IPS DF 6.9 (cell line): ENCODE measurements at regions not wholly inside any gene's neighbourhood (a gene's known extent, or its start where the extent isn't known, plus 50 kb on each side); places are given as distances from the start of the nearest gene placed in this dataset.
A peak's percentile ranks its signal among the peaks of the same experiment; 100 is the strongest.

Experiments
- DNase-seq: peaks from one replicate; pipeline ENCODE4 v3.0.0-alpha.2; 2013; ENCODE audit warnings: low read depth, low spot score
- H3K27ac ChIP-seq: one replicate; pipeline ENCODE4 v1.5.1; 2013; ENCODE audit warnings: low read length, control low read depth
- H3K27me3 ChIP-seq: 2 replicates; pipeline ENCODE4 v1.6.1; 2013; ENCODE audit warnings: mild to moderate bottlenecking, low read length; ENCODE audit not compliant: control insufficient read depth, insufficient read depth
- H3K36me3 ChIP-seq: 2 replicates; pipeline ENCODE4 v1.6.1; 2013; ENCODE audit warnings: low read length; ENCODE audit not compliant: control insufficient read depth, insufficient read depth
- H3K4me1 ChIP-seq: 2 replicates; pipeline ENCODE4 v1.6.1; 2013; ENCODE audit warnings: low read length; ENCODE audit not compliant: control insufficient read depth, insufficient read depth
- H3K4me3 ChIP-seq: 2 replicates; pipeline ENCODE4 v1.5.1; 2013; ENCODE audit warnings: mild to moderate bottlenecking, low read length
- H3K9me3 ChIP-seq: 2 replicates; pipeline ENCODE4 v1.6.1; 2013; ENCODE audit warnings: low read length, inconsistent platforms; ENCODE audit not compliant: control insufficient read depth, insufficient read depth
- WGBS: extraction: QIAGEN DNeasy Blood & Tissue Kit; methylation state at CpG from one replicate; pipeline ENCODE4 v1.1.7; 2013; ENCODE audit warnings: mixed read lengths, missing lambda C conversion rate; ENCODE audit not compliant: insufficient read length, insufficient coverage; 5-methylcytosine and 5-hydroxymethylcytosine counted together

DNA sequence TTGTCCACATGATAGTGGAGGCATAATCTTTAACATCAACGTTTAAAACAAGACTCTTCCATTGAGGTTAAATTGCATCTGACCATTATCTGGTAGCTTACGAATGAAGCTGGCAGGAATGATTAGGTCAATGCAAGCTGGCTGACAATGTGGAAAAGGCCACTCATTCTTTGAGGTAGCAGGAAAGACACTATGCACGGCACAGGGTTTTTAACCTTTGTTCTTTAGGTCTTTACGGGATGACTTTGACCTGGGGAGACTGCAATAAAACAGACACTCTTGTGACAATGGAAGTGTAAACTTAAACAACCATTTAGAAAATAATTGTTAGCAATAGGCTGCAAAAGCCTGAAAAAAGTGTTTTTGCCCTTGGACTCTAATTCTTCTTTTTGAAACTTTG is 193.8 kb upstream of the FOXD3 start:
- WGBS, result no CpG with 5 or more reads among the region's 4 CpGs
- no peak for DNase-seq
- Histone ChIP-seq H3K27me3 (no peaks in the 10 kb centered on the region), H3K9me3 (no peaks in the 10 kb centered on the region), H3K36me3 (no peaks in the 10 kb centered on the region), H3K4me1 (no peaks in the 10 kb centered on the region), H3K27ac (no peak overlapping the region), H3K4me3 (no peak overlapping the region)

DNA sequence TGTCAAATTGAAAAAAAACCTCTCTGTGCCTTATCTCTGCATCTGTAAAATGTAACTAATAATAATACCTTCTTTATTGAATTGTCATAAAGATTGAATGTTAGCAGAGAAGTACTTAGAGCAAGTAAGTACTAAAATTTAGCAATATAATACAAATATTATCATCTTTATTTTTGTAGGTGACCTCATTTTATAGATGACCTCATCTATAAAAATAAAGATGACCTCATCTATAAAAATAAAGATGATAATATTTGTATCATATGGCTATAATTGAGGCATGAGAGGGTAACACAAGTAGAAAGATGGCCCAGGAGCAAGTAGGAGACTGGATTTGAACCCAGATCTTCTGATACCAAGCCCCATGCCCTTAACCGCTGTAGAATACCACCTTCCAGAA is 193.2 kb upstream of the FOXD3 start:
- no peak overlapping the region for H3K27ac ChIP-seq
- DNase-seq, result no peak
- WGBS, result no CpG with 5 or more reads among the region's 1 CpG
- H3K4me3 ChIP-seq, result no peak overlapping the region
- H3K4me1 ChIP-seq, result no peaks in the 10 kb centered on the region
- H3K9me3 ChIP-seq, result no peaks in the 10 kb centered on the region
- no peaks in the 10 kb centered on the region for H3K36me3 ChIP-seq
- no peaks in the 10 kb centered on the region for H3K27me3 ChIP-seq

DNA sequence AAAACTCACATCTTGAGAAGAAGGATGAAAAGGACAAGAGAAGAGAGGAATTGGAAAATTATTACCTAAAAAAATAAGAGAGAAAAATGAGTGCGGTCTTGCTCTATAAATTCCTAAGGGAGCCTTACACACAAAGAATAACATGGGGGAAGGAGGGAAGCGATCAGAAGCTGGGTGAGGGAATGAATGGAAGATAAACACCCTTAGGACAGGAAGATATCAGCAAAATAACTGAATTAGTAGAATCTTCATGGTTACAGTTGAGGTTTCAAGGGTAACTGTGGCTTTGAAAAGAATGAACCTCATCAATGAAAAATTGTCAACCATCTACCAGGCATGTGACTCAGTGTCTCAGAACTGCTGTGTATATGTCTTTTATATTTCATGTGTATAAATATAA is 192.5 kb upstream of the FOXD3 start:
- Histone ChIP-seq H3K27me3 (no peaks in the 10 kb centered on the region), H3K36me3 (no peaks in the 10 kb centered on the region), H3K9me3 (no peaks in the 10 kb centered on the region), H3K4me1 (no peaks in the 10 kb centered on the region), H3K4me3 (no peak overlapping the region), H3K27ac (no peak overlapping the region)
- no peak for DNase-seq
- WGBS, result no CpG with 5 or more reads among the region's 2 CpGs

DNA sequence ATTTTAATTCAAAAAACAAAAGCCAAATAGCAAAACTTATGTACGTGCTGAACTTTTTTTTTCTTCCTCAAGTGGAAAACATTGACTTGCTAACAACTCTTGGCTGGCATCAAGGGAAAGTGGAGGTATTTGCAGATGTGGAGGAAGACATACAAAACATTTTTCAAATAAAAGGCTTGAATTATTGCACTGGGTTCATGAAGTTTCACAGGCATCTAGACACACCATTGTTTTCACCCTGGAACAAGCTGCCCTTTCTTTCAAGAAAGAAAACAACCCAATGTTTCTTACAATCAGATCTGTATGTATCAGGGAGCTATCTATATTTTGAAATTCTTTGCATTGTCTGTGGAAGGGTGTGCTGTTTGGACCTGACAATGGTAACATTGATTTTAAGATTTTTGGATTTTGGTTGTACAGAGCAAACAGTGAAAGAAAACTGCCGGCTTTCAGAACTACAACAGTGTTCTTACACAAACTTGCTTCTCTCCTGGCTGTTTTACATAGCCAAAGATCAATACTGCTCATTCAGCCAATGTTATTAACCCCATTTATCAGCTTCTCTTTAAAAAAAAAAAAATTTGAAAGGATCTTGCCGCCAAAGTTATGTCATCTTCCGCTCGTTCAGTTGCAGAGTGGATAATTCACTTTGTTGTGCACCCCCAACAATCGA is 187.7 kb upstream of the FOXD3 start:
- H3K36me3 ChIP-seq, result no peaks in the 10 kb centered on the region
- no peaks in the 10 kb centered on the region for H3K4me1 ChIP-seq
- H3K9me3 ChIP-seq, result no peaks in the 10 kb centered on the region
- no peaks in the 10 kb centered on the region for H3K27me3 ChIP-seq
- no peak overlapping the region for H3K4me3 ChIP-seq
- DNase-seq, result no peak
- no peak overlapping the region for H3K27ac ChIP-seq
- no CpG with 5 or more reads among the region's 6 CpGs for WGBS

DNA sequence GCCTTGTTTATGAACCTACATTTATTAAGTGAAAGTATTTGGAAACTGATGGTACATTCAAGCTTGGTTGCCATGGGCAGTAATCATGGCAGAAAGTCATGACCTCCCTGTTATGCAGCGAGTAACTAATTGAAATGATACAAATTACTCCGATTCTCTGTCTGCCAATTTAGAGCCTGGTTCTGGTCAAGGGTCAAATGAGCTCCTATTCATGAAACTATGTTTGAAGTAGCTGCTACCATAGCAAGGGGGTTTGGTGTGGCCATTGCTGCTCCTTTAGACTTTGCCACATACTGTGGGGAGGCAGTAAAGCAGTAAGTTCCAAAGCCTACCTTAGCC is 187.2 kb upstream of the FOXD3 start:
- no CpG with 5 or more reads among the region's 2 CpGs for WGBS

DNA sequence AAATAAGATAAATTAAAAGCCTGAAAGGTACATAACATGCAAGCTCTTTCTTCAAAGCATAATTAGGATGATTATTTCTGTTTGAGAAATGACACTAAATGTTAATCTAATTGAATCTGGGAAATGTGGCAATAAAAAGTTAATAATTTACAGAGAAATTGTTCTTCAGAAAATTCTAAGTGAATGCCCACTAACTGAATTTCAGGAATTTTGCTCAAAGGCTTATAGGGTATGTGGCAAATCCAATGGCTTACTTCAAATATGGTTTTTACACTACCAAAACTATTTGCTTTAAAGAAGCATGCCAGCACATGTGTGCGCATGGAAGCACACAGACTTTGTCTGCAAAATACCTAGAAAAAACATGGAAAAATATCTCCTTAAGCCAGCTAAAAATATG is 186.6 kb upstream of the FOXD3 start:
- Histone ChIP-seq H3K36me3 (no peaks in the 10 kb centered on the region), H3K9me3 (no peaks in the 10 kb centered on the region), H3K4me1 (no peaks in the 10 kb centered on the region), H3K27me3 (no peaks in the 10 kb centered on the region), H3K27ac (no peak overlapping the region), H3K4me3 (no peak overlapping the region)
- no peak for DNase-seq
- no CpG with 5 or more reads among the region's 1 CpG for WGBS

More for the DNA sequence above, 187.2 kb upstream of the FOXD3 start:
- Histone ChIP-seq H3K9me3 (no peaks in the 10 kb centered on the region), H3K27me3 (no peaks in the 10 kb centered on the region), H3K27ac (no peak overlapping the region), H3K4me3 (no peak overlapping the region), H3K4me1 (no peaks in the 10 kb centered on the region), H3K36me3 (no peaks in the 10 kb centered on the region)
- no peak for DNase-seq

DNA sequence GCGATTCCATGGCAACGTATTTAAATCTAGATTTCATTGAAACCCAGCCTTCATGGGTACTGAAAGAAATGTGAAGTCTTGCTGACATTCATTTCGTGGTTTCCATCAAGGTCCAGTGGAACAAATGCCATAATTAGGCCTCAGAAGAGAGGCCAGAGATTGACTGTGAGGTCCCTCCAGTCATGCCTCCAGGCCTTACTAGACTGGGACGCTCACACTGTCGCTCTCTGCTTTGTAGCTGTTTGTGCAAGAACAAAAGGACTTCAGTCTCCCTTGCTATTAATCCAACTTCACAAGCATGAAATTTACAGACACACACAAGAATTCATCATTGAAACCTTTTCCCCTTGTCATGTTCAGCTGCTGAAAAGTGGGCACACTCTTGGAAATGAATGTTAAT is 180.4 kb upstream of the FOXD3 start:
- Histone ChIP-seq H3K4me1 (no peaks in the 10 kb centered on the region), H3K36me3 (no peaks in the 10 kb centered on the region), H3K27ac (no peak overlapping the region), H3K9me3 (no peaks in the 10 kb centered on the region), H3K27me3 (no peaks in the 10 kb centered on the region), H3K4me3 (no peak overlapping the region)
- no peak for DNase-seq
- no CpG with 5 or more reads among the region's 5 CpGs for WGBS

DNA sequence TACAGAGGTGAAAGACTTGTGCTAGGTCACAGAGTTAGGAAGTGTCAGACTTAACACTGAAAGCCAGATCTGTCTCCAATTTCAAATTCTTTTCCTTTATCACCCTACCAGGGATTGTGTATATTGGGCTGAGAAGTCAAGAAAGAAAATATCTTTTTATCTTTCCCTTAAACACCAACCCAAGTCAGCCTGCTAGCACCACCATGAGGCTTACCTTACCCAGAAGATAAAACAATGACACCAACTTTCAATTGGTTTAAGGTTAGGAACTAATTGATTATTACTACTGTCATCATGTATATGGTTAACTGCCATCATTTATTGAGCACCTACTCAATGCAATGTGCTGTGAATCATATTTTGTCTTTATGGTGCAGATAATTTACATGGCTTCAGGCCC is 178.9 kb upstream of the FOXD3 start:
- H3K27me3 ChIP-seq, result no peaks in the 10 kb centered on the region
- no peaks in the 10 kb centered on the region for H3K4me1 ChIP-seq
- DNase-seq, result no peak
- no peak overlapping the region for H3K27ac ChIP-seq
- H3K4me3 ChIP-seq, result no peak overlapping the region
- no peaks in the 10 kb centered on the region for H3K36me3 ChIP-seq
- no peaks in the 10 kb centered on the region for H3K9me3 ChIP-seq

DNA sequence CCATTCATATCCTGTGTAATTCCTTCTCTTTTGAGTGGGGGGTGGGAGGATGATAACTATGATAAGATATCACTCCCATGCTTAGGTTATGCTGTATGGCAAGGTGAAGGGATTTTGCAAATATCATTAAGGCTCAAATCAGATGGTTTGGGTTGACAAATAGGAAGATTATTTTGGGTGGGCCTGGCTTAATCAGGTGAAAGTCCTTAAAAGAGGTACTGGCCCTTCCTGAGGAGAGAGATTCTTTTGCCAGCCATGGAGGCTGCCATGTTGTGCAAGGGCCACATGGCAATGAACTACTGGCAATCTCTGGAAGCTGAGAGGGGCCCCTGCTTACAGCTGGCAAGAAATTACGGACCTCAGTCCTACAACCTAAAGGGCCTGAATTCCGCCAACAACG is 174.6 kb upstream of the FOXD3 start:
- H3K27ac ChIP-seq, result no peak overlapping the region
- H3K27me3 ChIP-seq, result no peaks in the 10 kb centered on the region
- H3K4me3 ChIP-seq, result no peak overlapping the region
- H3K9me3 ChIP-seq, result no peaks in the 10 kb centered on the region
- H3K4me1 ChIP-seq, result no peaks in the 10 kb centered on the region
- no peak for DNase-seq
- no CpG with 5 or more reads among the region's 3 CpGs for WGBS
- no peaks in the 10 kb centered on the region for H3K36me3 ChIP-seq

DNA sequence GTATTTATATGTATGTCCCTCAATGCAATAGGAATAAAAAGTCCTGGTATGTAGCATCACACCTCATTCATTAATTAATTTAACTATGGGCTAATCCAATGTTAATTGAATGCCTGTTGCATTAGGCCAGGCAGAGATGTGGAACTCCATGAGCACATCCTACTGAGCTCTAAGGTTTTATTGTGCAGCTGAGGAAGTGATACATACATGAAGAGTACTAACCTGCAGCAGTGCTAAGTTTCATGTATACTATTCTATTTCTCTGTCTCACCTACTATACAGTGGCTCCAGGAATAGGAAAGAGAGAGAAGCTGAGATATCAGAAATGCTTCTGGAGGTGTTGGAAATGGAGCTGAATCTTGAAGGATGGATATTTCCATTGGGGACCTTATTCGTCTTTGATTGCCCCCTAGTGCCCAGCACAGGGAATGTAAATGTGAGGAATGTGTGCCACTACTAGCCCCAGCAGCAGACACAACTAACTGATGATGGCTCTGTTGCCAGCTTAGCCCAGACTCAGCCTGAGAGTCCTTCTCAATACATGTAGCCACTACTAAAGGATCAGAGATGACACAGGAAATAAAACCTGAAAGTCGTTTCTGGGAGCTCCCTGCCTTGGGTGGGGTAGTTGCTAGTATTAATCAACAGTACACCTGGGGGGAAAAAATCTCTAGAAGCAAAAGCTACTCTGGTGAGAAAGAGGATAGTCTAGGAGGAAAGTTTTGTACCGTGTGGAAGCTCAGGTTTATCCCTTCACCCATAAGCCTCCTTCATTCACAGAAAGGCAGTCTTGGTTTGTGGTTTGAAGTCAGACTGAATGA is 173.3 kb upstream of the FOXD3 start:
- Histone ChIP-seq H3K27me3 (no peaks in the 10 kb centered on the region), H3K36me3 (no peaks in the 10 kb centered on the region), H3K27ac (no peak overlapping the region), H3K9me3 (no peaks in the 10 kb centered on the region), H3K4me3 (no peak overlapping the region), H3K4me1 (no peaks in the 10 kb centered on the region)
- DNase-seq, result peak; percentile 57
- WGBS, result no CpG with 5 or more reads among the region's 3 CpGs

DNA sequence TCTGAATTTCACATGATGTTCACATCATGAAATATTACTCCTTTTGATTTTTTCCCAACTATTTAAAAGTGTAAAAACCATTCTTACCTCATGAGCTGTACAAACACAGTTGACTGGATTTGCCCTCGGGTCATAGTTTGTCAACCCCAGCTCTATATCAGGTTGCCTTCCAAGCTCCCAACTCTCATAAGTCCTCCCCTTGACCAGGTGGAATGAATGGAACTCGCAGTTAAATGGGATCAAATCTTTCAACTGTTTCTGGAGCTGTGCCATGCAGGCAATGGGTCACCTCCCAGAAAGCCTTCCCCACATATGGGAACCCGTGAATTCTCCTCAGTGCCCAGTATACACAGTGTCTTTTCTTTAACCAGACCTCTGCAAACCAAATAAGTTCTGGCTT is 169.8 kb upstream of the FOXD3 start:
- DNase-seq, result no peak
- Histone ChIP-seq H3K27me3 (no peaks in the 10 kb centered on the region), H3K4me3 (no peak overlapping the region), H3K36me3 (no peaks in the 10 kb centered on the region), H3K9me3 (no peaks in the 10 kb centered on the region), H3K27ac (no peak overlapping the region), H3K4me1 (no peaks in the 10 kb centered on the region)
- no CpG with 5 or more reads among the region's 3 CpGs for WGBS
